IMR-90 (cell line): ENCODE measurements at regions not wholly inside any gene's neighbourhood (a gene's known extent, or its start where the extent isn't known, plus 50 kb on each side); places are given as distances from the start of the nearest gene placed in this dataset.

Source experiments
- ATAC-seq: fragments of 200-7000 bp; cut with Tn5 transposase; 2 replicates; pipeline ENCODE4 v1.9.1; 2020; ENCODE audit warnings: low read depth, mild to moderate bottlenecking, moderate library complexity
- BruUV-seq: library from RNA; stranded (reverse); fragments of 400-500 nt; replicated peaks from 2 replicates; lab custom pipeline; 2021; lab: Mats Ljungman, UMichigan
- CTCF ChIA-PET: fragments of 300-600 bp; formaldehyde crosslinking; extraction: SDS; loops from one replicate; lab custom pipeline; 2021; ENCODE audit warnings: antibody characterized with exemption; lab: Yijun Ruan, JAX
- POLR2A ChIA-PET: fragments of 300-600 bp; sonication (Branson Sonifier 250); formaldehyde crosslinking; loops from one replicate; lab custom pipeline; 2022; ENCODE audit warnings: antibody characterized with exemption; ENCODE audit not compliant: unreplicated experiment; lab: Charles Lee
- DNase-seq: peaks from one replicate; pipeline ENCODE4 v3.0.0; 2013
- H2AFZ ChIP-seq: replicated peaks from 2 replicates; pipeline ENCODE3; 2013; ENCODE audit warnings: low read length, mild to moderate bottlenecking; ENCODE audit not compliant: poor library complexity
- H2AK5ac ChIP-seq: 2 replicates; pipeline ENCODE4 v1.6.1; 2013; ENCODE audit warnings: low read depth, low read length, inconsistent platforms
- H2AK9ac ChIP-seq: replicated peaks from 2 replicates; pipeline ENCODE3; 2013; ENCODE audit warnings: mild to moderate bottlenecking, low read depth, low read length, moderate library complexity; ENCODE audit not compliant: poor library complexity
- H2BK120ac ChIP-seq: 2 replicates; pipeline ENCODE4 v1.6.1; 2013; ENCODE audit warnings: low read depth, low read length, inconsistent platforms
- H2BK15ac ChIP-seq: 3 replicates; pipeline ENCODE4 v1.6.1; 2013; ENCODE audit warnings: low read depth, low read length, inconsistent platforms
- H2BK20ac ChIP-seq: 2 replicates; pipeline ENCODE4 v1.6.1; 2013; ENCODE audit warnings: low read depth, mild to moderate bottlenecking, inconsistent platforms, low read length, moderate library complexity
- H2BK5ac ChIP-seq: 2 replicates; pipeline ENCODE4 v1.6.1; 2013; ENCODE audit warnings: mild to moderate bottlenecking, low read depth, low read length, inconsistent platforms; ENCODE audit not compliant: poor library complexity, severe bottlenecking
- H3K14ac ChIP-seq: replicated peaks from 2 replicates; pipeline ENCODE4 v1.6.1; 2013; ENCODE audit warnings: low read depth, low read length, inconsistent platforms
- H3K18ac ChIP-seq: 2 replicates; pipeline ENCODE4 v1.6.1; 2013; ENCODE audit warnings: low read depth, low read length, control low read depth
- H3K23ac ChIP-seq: 2 replicates; pipeline ENCODE4 v1.6.1; 2013; ENCODE audit warnings: low read depth, low read length, inconsistent platforms
- H3K27ac ChIP-seq: 2 replicates; pipeline ENCODE4 v1.5.1; 2013; ENCODE audit warnings: mild to moderate bottlenecking, control low read depth, low read length; ENCODE audit not compliant: insufficient read depth
- H3K27me3 ChIP-seq: 2 replicates; pipeline ENCODE4 v1.6.1; 2013; ENCODE audit warnings: low read length; ENCODE audit not compliant: control insufficient read depth, insufficient read depth
- H3K36me3 ChIP-seq: 2 replicates; pipeline ENCODE4 v1.6.1; 2013; ENCODE audit warnings: low read length, mixed read lengths; ENCODE audit not compliant: control insufficient read depth, insufficient read depth
- H3K4ac ChIP-seq: 2 replicates; pipeline ENCODE4 v1.6.1; 2013; ENCODE audit warnings: low read depth, low read length, inconsistent platforms
- H3K4me1 ChIP-seq: 2 replicates; pipeline ENCODE4 v1.6.1; 2013; ENCODE audit warnings: low read length, mixed read lengths; ENCODE audit not compliant: control insufficient read depth, insufficient read depth
- H3K4me2 ChIP-seq: 2 replicates; pipeline ENCODE4 v1.6.1; 2013; ENCODE audit warnings: low read depth, mild to moderate bottlenecking, control low read depth, low read length, moderate library complexity
- H3K4me3 ChIP-seq: 2 replicates; pipeline ENCODE4 v1.5.1; 2013; ENCODE audit warnings: low read depth, mild to moderate bottlenecking, control low read depth, low read length, moderate library complexity; ENCODE audit not compliant: insufficient read depth
- H3K56ac ChIP-seq: 2 replicates; pipeline ENCODE4 v1.6.1; 2013; ENCODE audit warnings: low read length, inconsistent platforms; ENCODE audit not compliant: insufficient read depth; ENCODE audit errors: extremely low read depth
- H3K79me1 ChIP-seq, 2 experiments: 2 replicates each; pipeline ENCODE4 v1.6.1; 2013; ENCODE audit warnings: low read length in 2 of 2, inconsistent platforms in 1 of 2, low read depth in 1 of 2
- H3K9ac ChIP-seq: 2 replicates; pipeline ENCODE4 v1.6.1; 2013; ENCODE audit warnings: low read depth, low read length, control low read depth
- H3K9me1 ChIP-seq: 2 replicates; pipeline ENCODE4 v1.6.1; 2013; ENCODE audit warnings: low read length, inconsistent platforms; ENCODE audit not compliant: insufficient read depth
- H3K9me3 ChIP-seq: 2 replicates; pipeline ENCODE4 v1.6.1; 2013; ENCODE audit warnings: low read length; ENCODE audit not compliant: control insufficient read depth, insufficient read depth
- H4K20me1 ChIP-seq: 2 replicates; pipeline ENCODE4 v1.6.1; 2013; ENCODE audit warnings: low read length, inconsistent platforms; ENCODE audit not compliant: insufficient read depth
- H4K5ac ChIP-seq: 2 replicates; pipeline ENCODE4 v1.6.1; 2013; ENCODE audit warnings: mild to moderate bottlenecking, low read depth, low read length, control low read depth
- H4K8ac ChIP-seq, 2 experiments: 2 replicates each; pipeline ENCODE4 v1.6.1; 2013; ENCODE audit warnings: low read depth in 2 of 2, low read length in 2 of 2, control low read depth in 1 of 2, inconsistent platforms in 1 of 2
- H4K91ac ChIP-seq: 2 replicates; pipeline ENCODE4 v1.6.1; 2013; ENCODE audit warnings: low read depth, low read length, inconsistent platforms; ENCODE audit not compliant: insufficient read depth
- BHLHE40 ChIP-seq: fragments of 150-350 bp; IDR thresholded peaks from 2 replicates; pipeline ENCODE4 v1.6.1; 2016; ENCODE audit warnings: mild to moderate bottlenecking, low read depth, low read length
- CEBPB ChIP-seq: IDR thresholded peaks from 2 replicates; pipeline ENCODE4 v1.6.1; 2012; ENCODE audit warnings: low read depth, low read length, improper control_type of control experiment
- CHD1 ChIP-seq: IDR thresholded peaks from 2 replicates; pipeline ENCODE4 v1.6.1; 2012; ENCODE audit warnings: low read depth, low read length, improper control_type of control experiment
- CTCF ChIP-seq: conservative IDR thresholded peaks from 2 replicates; pipeline ENCODE4 v1.5.1; 2012; ENCODE audit warnings: mild to moderate bottlenecking, low read depth, low read length, improper control_type of control experiment
- FOS ChIP-seq: fragments of 150-350 bp; IDR thresholded peaks from 2 replicates; pipeline ENCODE4 v1.6.1; 2016; ENCODE audit warnings: low read depth, low read length
- MAFK ChIP-seq: IDR thresholded peaks from 2 replicates; pipeline ENCODE4 v1.6.1; 2012; ENCODE audit warnings: low read depth, low read length, improper control_type of control experiment
- MAZ ChIP-seq: IDR thresholded peaks from 2 replicates; pipeline ENCODE4 v1.6.1; 2012; ENCODE audit warnings: low read depth, mild to moderate bottlenecking, low read length, improper control_type of control experiment, moderate library complexity, borderline replicate concordance
- MXI1 ChIP-seq: IDR thresholded peaks from 2 replicates; pipeline ENCODE4 v1.6.1; 2012; ENCODE audit warnings: low read depth, mild to moderate bottlenecking, low read length, moderate library complexity, borderline replicate concordance
- NFE2L2 ChIP-seq: fragments of 150-350 bp; IDR thresholded peaks from 2 replicates; pipeline ENCODE4 v1.6.1; 2016; ENCODE audit warnings: low read depth, mild to moderate bottlenecking, low read length
- POLR2A ChIP-seq: IDR thresholded peaks from 2 replicates; pipeline ENCODE4 v1.6.1; 2012; ENCODE audit warnings: mild to moderate bottlenecking, low read depth, low read length
- RAD21 ChIP-seq: IDR thresholded peaks from 2 replicates; pipeline ENCODE4 v1.6.1; 2012; ENCODE audit warnings: low read length, improper control_type of control experiment
- RCOR1 ChIP-seq: IDR thresholded peaks from 2 replicates; pipeline ENCODE4 v1.6.1; 2012; ENCODE audit warnings: mild to moderate bottlenecking, low read length, improper control_type of control experiment; ENCODE audit not compliant: insufficient replicate concordance
- RFX5 ChIP-seq: IDR thresholded peaks from 2 replicates; pipeline ENCODE4 v1.8.0; 2012; ENCODE audit warnings: low read depth, mild to moderate bottlenecking, low read length, moderate library complexity
- SMC3 ChIP-seq: fragments of 150-350 bp; IDR thresholded peaks from 2 replicates; pipeline ENCODE4 v1.6.1; 2016; ENCODE audit warnings: low read depth, mild to moderate bottlenecking, antibody characterized with exemption, low read length, moderate library complexity
- USF2 ChIP-seq: fragments of 150-350 bp; IDR thresholded peaks from 2 replicates; pipeline ENCODE4 v1.6.1; 2017; ENCODE audit warnings: mild to moderate bottlenecking, antibody characterized with exemption, low read length, low read depth
- WGBS, 2 experiments: methylation state at CpG; one replicate each; pipeline versions ENCODE4 v1.1.5 to v1.1.7; 2013; ENCODE audit warnings: missing lambda C conversion rate in 2 of 2; ENCODE audit not compliant: insufficient read length in 1 of 2; ENCODE audit errors: extremely low coverage in 2 of 2; 5-methylcytosine and 5-hydroxymethylcytosine counted together
- dilution Hi-C: fragments of 300-500 bp; cut with HindIII; formaldehyde crosslinking; loops from one replicate; pipeline ENCODE4 v1.14.3; 2018; ENCODE audit warnings: low sequenced_read_pairs; ENCODE audit not compliant: unreplicated experiment
- in situ Hi-C: fragments of 300-500 bp; cut with MboI; formaldehyde crosslinking; loops from 3 replicates; pipeline ENCODE4 v1.14.3; 2019; ENCODE audit warnings: low sequenced_read_pairs, inconsistent platforms, mixed read lengths
- intact Hi-C: fragments of 100-400 bp; cut with micrococcal nuclease; formaldehyde crosslinking; loops from 2 replicates; pipeline ENCODE4 v1.10.0; 2022
- TF ChIP-seq, protein P1 (sequence below): fragments of 150-350 bp; IDR thresholded peaks from 2 replicates; pipeline ENCODE4 v1.6.1; 2016; ENCODE audit warnings: low read depth, mild to moderate bottlenecking, low read length, moderate library complexity, borderline replicate concordance

- H2BK20ac ChIP-seq = no peak overlapping the region
- no peak overlapping the region for H2AK9ac ChIP-seq
- no peak for DNase-seq
- H4K20me1 ChIP-seq = no peaks in the 10 kb centered on the region
- H3K27me3 ChIP-seq = no peaks in the 10 kb centered on the region
- H4K8ac ChIP-seq = no peak overlapping the region
- no peaks in the 10 kb centered on the region for H3K79me1 ChIP-seq
- H3K4ac ChIP-seq = no peak overlapping the region
- TF ChIP-seq BHLHE40 (no peak), CEBPB (no peak), POLR2A (no peak), CTCF (no peak), RAD21 (no peak), RCOR1 (no peak), USF2 (no peak), MXI1 (no peak), FOS (no peak), SMC3 (no peak), MAFK (no peak), CHD1 (no peak), MAZ (no peak), RFX5 (no peak), NFE2L2 (no peak)
- TF ChIP-seq, protein P1, sequence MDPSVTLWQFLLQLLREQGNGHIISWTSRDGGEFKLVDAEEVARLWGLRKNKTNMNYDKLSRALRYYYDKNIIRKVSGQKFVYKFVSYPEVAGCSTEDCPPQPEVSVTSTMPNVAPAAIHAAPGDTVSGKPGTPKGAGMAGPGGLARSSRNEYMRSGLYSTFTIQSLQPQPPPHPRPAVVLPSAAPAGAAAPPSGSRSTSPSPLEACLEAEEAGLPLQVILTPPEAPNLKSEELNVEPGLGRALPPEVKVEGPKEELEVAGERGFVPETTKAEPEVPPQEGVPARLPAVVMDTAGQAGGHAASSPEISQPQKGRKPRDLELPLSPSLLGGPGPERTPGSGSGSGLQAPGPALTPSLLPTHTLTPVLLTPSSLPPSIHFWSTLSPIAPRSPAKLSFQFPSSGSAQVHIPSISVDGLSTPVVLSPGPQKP = no peak
- no peak overlapping the region for H4K91ac ChIP-seq
- H2AK5ac ChIP-seq = no peak overlapping the region
- ChIA-PET CTCF (no interaction called here), POLR2A (no interaction called here)
- no peak overlapping the region for H3K56ac ChIP-seq
- ATAC-seq = no peak
- no peak overlapping the region for H4K5ac ChIP-seq
- H3K18ac ChIP-seq = no peak overlapping the region
- H2BK15ac ChIP-seq = no peak overlapping the region
- H3K27ac ChIP-seq = no peak overlapping the region
- no TSS peak for BruUV-seq
- intact Hi-C loops = no loop called here
- no peak overlapping the region for H3K23ac ChIP-seq
- dilution Hi-C loops = no loop called here
- no peak overlapping the region for H2BK120ac ChIP-seq
- H3K4me3 ChIP-seq = no peak overlapping the region
- WGBS, 2 experiments = no CpG with 5 or more reads among the region's 4 CpGs
- H2BK5ac ChIP-seq = no peak overlapping the region
- no peaks in the 10 kb centered on the region for H3K36me3 ChIP-seq
- in situ Hi-C loops = no loop called here
- H2AFZ ChIP-seq = no peak overlapping the region
- no peaks in the 10 kb centered on the region for H3K9me1 ChIP-seq
- no peak overlapping the region for H3K9ac ChIP-seq
- no peaks in the 10 kb centered on the region for H3K4me1 ChIP-seq
- no peak overlapping the region for H3K14ac ChIP-seq
- H3K4me2 ChIP-seq = no peak overlapping the region
- H3K9me3 ChIP-seq = peaks cover 12% of the 10 kb centered on the region
These were observed 654.6 kb downstream of the IRX1 start for GRCh38 chr5:4250254-4250653.
